Skin epidermis (tissue), 12 donors: ENCODE measurements at regions not wholly inside any gene's neighbourhood (a gene's known extent, or its start where the extent isn't known, plus 50 kb on each side); places are given as distances from the start of the nearest gene placed in this dataset.
A peak's percentile ranks its signal among the peaks of the same experiment; 100 is the strongest.

Source experiments
- H3K27ac ChIP-seq, 21 experiments: fragments of 200-600 bp; sonication (generic) in 11 of 21; one replicate each; pipeline ENCODE4 v1.5.0; 2020; ENCODE audit warnings: mild to moderate bottlenecking in 3 of 21, inconsistent platforms in 2 of 21, moderate library complexity in 2 of 21
- H3K4me3 ChIP-seq, 7 experiments: fragments of 200-600 bp; sonication (generic) in 2 of 7; one replicate each; pipeline ENCODE4 v1.5.0; 2020; ENCODE audit warnings: inconsistent platforms in 2 of 7, mild to moderate bottlenecking in 2 of 7, moderate library complexity in 1 of 7

- Histone ChIP-seq H3K27ac (peak overlapping the region in 5 of 21 experiments; percentile 30 to 65 (median 49)), H3K4me3 (no peak overlapping the region)
These were observed 68.3 kb upstream of the EDN1 start for GRCh38 chr6:12221856-12222255.

- no peak overlapping the region for H3K4me3 ChIP-seq
- H3K27ac ChIP-seq = peak overlapping the region in 10 of 21 experiments; percentile 10 to 69 (median 34)
These were observed 67.5 kb upstream of the EDN1 start for GRCh38 chr6:12222405-12223366.

- peak overlapping the region in 7 of 21 experiments; percentile 13 to 69 (median 38) for H3K27ac ChIP-seq
These were observed 66.8 kb upstream of the EDN1 start for GRCh38 chr6:12223383-12223782.

GRCh38 chr6:12224251-12224650 is 65.9 kb upstream of the EDN1 start:
- no peak overlapping the region for H3K4me3 ChIP-seq
- H3K27ac ChIP-seq = no peak overlapping the region

More at GRCh38 chr6:12223383-12223782, 66.8 kb upstream of the EDN1 start:
- H3K4me3 ChIP-seq = no peak overlapping the region

- Histone ChIP-seq H3K4me3 (no peak overlapping the region), H3K27ac (no peak overlapping the region)
These were observed 61.6 kb upstream of the EDN1 start for GRCh38 chr6:12228447-12229146.

- Histone ChIP-seq H3K27ac (no peak overlapping the region), H3K4me3 (no peak overlapping the region)
These were observed 60.8 kb upstream of the EDN1 start for GRCh38 chr6:12229332-12229731.

- no peak overlapping the region for H3K27ac ChIP-seq
- H3K4me3 ChIP-seq = no peak overlapping the region
These were observed 59.6 kb upstream of the EDN1 start for GRCh38 chr6:12230523-12230922.

GRCh38 chr6:12232339-12232738 is 57.8 kb upstream of the EDN1 start:
- H3K27ac ChIP-seq = no peak overlapping the region
- H3K4me3 ChIP-seq = no peak overlapping the region

GRCh38 chr6:12232821-12233220 is 57.3 kb upstream of the EDN1 start:
- Histone ChIP-seq H3K27ac (peak overlapping the region in 1 of 21 experiments; percentile 9), H3K4me3 (no peak overlapping the region)

- Histone ChIP-seq H3K4me3 (no peak overlapping the region), H3K27ac (peak overlapping the region in 5 of 21 experiments; percentile 11 to 61 (median 40))
These were observed 56.2 kb upstream of the EDN1 start for GRCh38 chr6:12233693-12234571.

GRCh38 chr6:12235341-12235740 is 54.8 kb upstream of the EDN1 start:
- Histone ChIP-seq H3K4me3 (no peak overlapping the region), H3K27ac (no peak overlapping the region)

GRCh38 chr6:12238219-12238618 is 51.9 kb upstream of the EDN1 start:
- H3K27ac ChIP-seq = no peak overlapping the region
- no peak overlapping the region for H3K4me3 ChIP-seq
